Spleen (tissue), 7 donors: ENCODE measurements at regions not wholly inside any gene's neighbourhood (a gene's known extent, or its start where the extent isn't known, plus 50 kb on each side); places are given as distances from the start of the nearest gene placed in this dataset.

Experiments used
- CTCF ChIP-seq, 11 experiments: fragments of 200-600 bp in 7 of 11; fragments of 450-650 bp in 4 of 11; sonication (generic) in 4 of 11; IDR thresholded peaks in 8 of 11; conservative IDR thresholded peaks in 3 of 11; 1 replicate in 7 of 11; 2 replicates in 4 of 11; pipeline versions ENCODE4 v1.4.0 to v1.8.0; 2016 to 2021; ENCODE audit warnings: antibody characterized with exemption in 11 of 11, inconsistent platforms in 4 of 11, mild to moderate bottlenecking in 1 of 11
- POLR2AphosphoS5 ChIP-seq, 3 donors: sonication (generic); formaldehyde crosslinking; IDR thresholded peaks; one replicate each; pipeline ENCODE4 v1.5.1; 2017; ENCODE audit warnings: antibody characterized with exemption in 3 of 3
- donor health status: DM: no; HTN: no; CAD: no; lungs with moderate emphysema.
- donor health status: DM: no; HTN: no; CAD: no.
- donor health status: DM: no; HTN: no; CAD: no.

GRCh38 chr15:31567861-31568260 lies 241.2 kb downstream of the KLF13 start:
- no peak for TF ChIP-seq POLR2AphosphoS5 (IDR thresholded peaks at IDR 0.05)
- no peak for TF ChIP-seq CTCF (IDR thresholded peaks at IDR 0.05 in 8 of 11, conservative IDR thresholded peaks at IDR 0.05 in 3 of 11)
